ENCODE measurements at regions not wholly inside any gene's neighbourhood (a gene's known extent, or its start where the extent isn't known, plus 50 kb on each side); places are given as distances from the start of the nearest gene placed in this dataset.

GRCh38 chr4:26052663-26053541 lies 138.9 kb downstream of the SMIM20 start:
- no peak for ATAC-seq (ENCODE audit: low read depth)
- CTCF ChIA-PET = no interaction called here
- Histone ChIP-seq H3K27me3 (replicated peaks in 1 of 4; ENCODE audit: control extremely low read depth in 1 of 4, control insufficient read depth in 3 of 4, insufficient read depth in 4 of 4, low read length in 3 of 4) (peaks cover 0 to 3% (median 0%) of the 10 kb centered on the region in 4 experiments), H2AFZ (ENCODE audit: insufficient read depth, low read depth, low read length, poor library complexity, severe bottlenecking) (no peak overlapping the region), H3K27ac (ENCODE audit: low read length in 2 of 2) (no peak overlapping the region), H3K79me2 (ENCODE audit: control insufficient read depth, insufficient read depth, low read length) (no peaks in the 10 kb centered on the region), H3K9ac (ENCODE audit: low read length) (no peak overlapping the region), H3K4me1 (ENCODE audit: control insufficient read depth in 2 of 2, insufficient read depth in 2 of 2, low read length in 2 of 2) (no peaks in the 10 kb centered on the region), H3K4me3 (ENCODE audit: control extremely low read depth in 1 of 5, extremely low read depth in 1 of 5, insufficient read depth in 1 of 5, low read depth in 2 of 5, low read length in 4 of 5) (no peak overlapping the region), H3K4me2 (replicated peaks; ENCODE audit: low read depth, low read length, poor library complexity, severe bottlenecking) (no peak overlapping the region), H4K20me1 (ENCODE audit: control insufficient read depth, insufficient read depth, low read length, poor library complexity, severe bottlenecking) (no peaks in the 10 kb centered on the region), H3K9me3 (ENCODE audit: control extremely low read depth in 1 of 3, control insufficient read depth in 2 of 3, insufficient read depth in 1 of 3, low read length in 2 of 3) (peaks cover 0 to 5% (median 0%) of the 10 kb centered on the region in 3 donors), H3K36me3 (replicated peaks in 1 of 2; ENCODE audit: control extremely low read depth in 1 of 2, control insufficient read depth in 1 of 2, extremely low read depth in 1 of 2, insufficient read depth in 2 of 2, low read length in 1 of 2) (no peaks in the 10 kb centered on the region)
- DNase-seq = no peak
- TF ChIP-seq EZH2 (IDR thresholded peaks at IDR 0.05; ENCODE audit: borderline replicate concordance, insufficient read depth, low read depth, low read length, poor library complexity, severe bottlenecking) = no peak
- TF ChIP-seq, protein P1, sequence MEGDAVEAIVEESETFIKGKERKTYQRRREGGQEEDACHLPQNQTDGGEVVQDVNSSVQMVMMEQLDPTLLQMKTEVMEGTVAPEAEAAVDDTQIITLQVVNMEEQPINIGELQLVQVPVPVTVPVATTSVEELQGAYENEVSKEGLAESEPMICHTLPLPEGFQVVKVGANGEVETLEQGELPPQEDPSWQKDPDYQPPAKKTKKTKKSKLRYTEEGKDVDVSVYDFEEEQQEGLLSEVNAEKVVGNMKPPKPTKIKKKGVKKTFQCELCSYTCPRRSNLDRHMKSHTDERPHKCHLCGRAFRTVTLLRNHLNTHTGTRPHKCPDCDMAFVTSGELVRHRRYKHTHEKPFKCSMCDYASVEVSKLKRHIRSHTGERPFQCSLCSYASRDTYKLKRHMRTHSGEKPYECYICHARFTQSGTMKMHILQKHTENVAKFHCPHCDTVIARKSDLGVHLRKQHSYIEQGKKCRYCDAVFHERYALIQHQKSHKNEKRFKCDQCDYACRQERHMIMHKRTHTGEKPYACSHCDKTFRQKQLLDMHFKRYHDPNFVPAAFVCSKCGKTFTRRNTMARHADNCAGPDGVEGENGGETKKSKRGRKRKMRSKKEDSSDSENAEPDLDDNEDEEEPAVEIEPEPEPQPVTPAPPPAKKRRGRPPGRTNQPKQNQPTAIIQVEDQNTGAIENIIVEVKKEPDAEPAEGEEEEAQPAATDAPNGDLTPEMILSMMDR (IDR thresholded peaks at IDR 0.05) = no peak
- no peak overlapping the region for H3K4me3 Mint-ChIP-seq
- H3K9me3 Mint-ChIP-seq (ENCODE audit: insufficient read depth) = no peaks in the 10 kb centered on the region
- H3K27me3 Mint-ChIP-seq = peaks cover 25% of the 10 kb centered on the region
- H3K4me1 Mint-ChIP-seq = peaks cover 2% of the 10 kb centered on the region
- POLR2A ChIA-PET = no interaction called here
- H3K27ac Mint-ChIP-seq = no peak overlapping the region
- 89% methylated on average over 3 of the region's 9 CpGs for whole genome bisulfite sequencing (ENCODE audit: insufficient coverage)
- intact Hi-C loops (cut with micrococcal nuclease) = no loop called here

- Mint-ChIP-seq H3K4me3 (no peak overlapping the region), H3K27me3 (peaks cover 20% of the 10 kb centered on the region), H3K9me3 (ENCODE audit: insufficient read depth) (no peaks in the 10 kb centered on the region), H3K4me1 (peaks cover 2% of the 10 kb centered on the region), H3K27ac (no peak overlapping the region)
- H3K4me3 ChIP-seq (ENCODE audit: control extremely low read depth in 1 of 5, extremely low read depth in 1 of 5, insufficient read depth in 1 of 5, low read depth in 2 of 5, low read length in 4 of 5) = no peak overlapping the region
- no peak overlapping the region for H2AFZ ChIP-seq (ENCODE audit: insufficient read depth, low read depth, low read length, poor library complexity, severe bottlenecking)
- H3K36me3 ChIP-seq (replicated peaks in 1 of 2; ENCODE audit: control extremely low read depth in 1 of 2, control insufficient read depth in 1 of 2, extremely low read depth in 1 of 2, insufficient read depth in 2 of 2, low read length in 1 of 2) = no peaks in the 10 kb centered on the region
- DNase-seq = no peak
- H3K27ac ChIP-seq (ENCODE audit: low read length in 2 of 2) = no peak overlapping the region
- ChIA-PET POLR2A (no interaction called here), CTCF (interaction anchor here (1.2 kb wide), 1 partner anchor 357 kb away, joined by 3 read pairs; no protein-coding TSS in a partner anchor)
- peaks cover 0 to 5% (median 0%) of the 10 kb centered on the region in 3 donors for H3K9me3 ChIP-seq (ENCODE audit: control extremely low read depth in 1 of 3, control insufficient read depth in 2 of 3, insufficient read depth in 1 of 3, low read length in 2 of 3)
- TF ChIP-seq EZH2 (IDR thresholded peaks at IDR 0.05; ENCODE audit: borderline replicate concordance, insufficient read depth, low read depth, low read length, poor library complexity, severe bottlenecking) = no peak
- TF ChIP-seq, protein P1 (IDR thresholded peaks at IDR 0.05) = no peak
- intact Hi-C loops (cut with micrococcal nuclease) = no loop called here
- H3K79me2 ChIP-seq (ENCODE audit: control insufficient read depth, insufficient read depth, low read length) = no peaks in the 10 kb centered on the region
- H4K20me1 ChIP-seq (ENCODE audit: control insufficient read depth, insufficient read depth, low read length, poor library complexity, severe bottlenecking) = no peaks in the 10 kb centered on the region
- H3K9ac ChIP-seq (ENCODE audit: low read length) = no peak overlapping the region
- no peaks in the 10 kb centered on the region for H3K4me1 ChIP-seq (ENCODE audit: control insufficient read depth in 2 of 2, insufficient read depth in 2 of 2, low read length in 2 of 2)
- H3K27me3 ChIP-seq (replicated peaks in 1 of 4; ENCODE audit: control extremely low read depth in 1 of 4, control insufficient read depth in 3 of 4, insufficient read depth in 4 of 4, low read length in 3 of 4) = peaks cover 0 to 3% (median 0%) of the 10 kb centered on the region in 4 experiments
- 91% methylated on average over 4 of the region's 4 CpGs for WGBS (ENCODE audit: insufficient coverage)
- no peak overlapping the region for H3K4me2 ChIP-seq (replicated peaks; ENCODE audit: low read depth, low read length, poor library complexity, severe bottlenecking)
- no peak for ATAC-seq (ENCODE audit: low read depth)
These were observed 139.7 kb downstream of the SMIM20 start for GRCh38 chr4:26053761-26054160.
